ENCODE measurements at regions not wholly inside any gene's neighbourhood (a gene's known extent, or its start where the extent isn't known, plus 50 kb on each side); places are given as distances from the start of the nearest gene placed in this dataset.

- Histone ChIP-seq H4K91ac (replicated peaks; ENCODE audit: insufficient read length, low read length) (no peak overlapping the region), H3K14ac (ENCODE audit: insufficient read length) (no peak overlapping the region), H3K79me1 (ENCODE audit: low read depth, low read length) (no peaks in the 10 kb centered on the region), H3K23ac (ENCODE audit: insufficient read length) (no peak overlapping the region), H3K36me3 (ENCODE audit: control insufficient read depth in 2 of 4, insufficient read depth in 4 of 4, low read length in 3 of 4) (no peaks in the 10 kb centered on the region), H3K4me1 (replicated peaks in 1 of 4; ENCODE audit: control insufficient read depth in 3 of 4, insufficient read depth in 4 of 4, low read length in 3 of 4) (no peaks in the 10 kb centered on the region), H2AFZ (ENCODE audit: low read length) (no peak overlapping the region), H3K79me2 (ENCODE audit: control insufficient read depth in 1 of 2, insufficient read depth in 2 of 2, low read length in 2 of 2) (no peaks in the 10 kb centered on the region), H3K27me3 (replicated peaks in 1 of 4; ENCODE audit: control insufficient read depth in 3 of 4, extremely low read depth in 1 of 4, insufficient read depth in 3 of 4, low read length in 3 of 4) (no peaks in the 10 kb centered on the region), H2BK120ac (replicated peaks; ENCODE audit: low read depth, low read length) (no peak overlapping the region), H3K23me2 (ENCODE audit: low read depth, low read length) (no peaks in the 10 kb centered on the region), H4K5ac (ENCODE audit: insufficient read length, low read depth, low read length) (no peak overlapping the region), H2BK5ac (ENCODE audit: low read depth, low read length) (no peak overlapping the region), H3K18ac (ENCODE audit: extremely low read depth, low read length) (no peak overlapping the region), H4K20me1 (replicated peaks in 1 of 2; ENCODE audit: control insufficient read depth in 1 of 2, insufficient read depth in 2 of 2, low read length in 2 of 2) (no peaks in the 10 kb centered on the region), H2BK15ac (ENCODE audit: low read length) (no peak overlapping the region), H4K8ac (ENCODE audit: extremely low read depth, insufficient read depth, low read length) (no peak overlapping the region), H3K56ac (replicated peaks; ENCODE audit: insufficient read length, low read depth, low read length) (no peak overlapping the region), H3K9ac (replicated peaks in 1 of 4; ENCODE audit: extremely low read depth in 1 of 4, low read depth in 3 of 4, low read length in 3 of 4) (no peak overlapping the region), H3K9me3 (ENCODE audit: insufficient read depth in 2 of 2, low read depth in 1 of 2, low read length in 1 of 2) (no peaks in the 10 kb centered on the region), H3K4ac (replicated peaks; ENCODE audit: insufficient read length, low read depth, low read length) (no peak overlapping the region), H2BK12ac (ENCODE audit: low read depth, low read length) (no peak overlapping the region), H3K4me3 (ENCODE audit: extremely low read depth in 1 of 4, insufficient read depth in 2 of 4, low read depth in 3 of 4, low read length in 4 of 4) (no peak overlapping the region), H2AK5ac (ENCODE audit: low read depth, low read length) (no peak overlapping the region), H3K4me2 (ENCODE audit: insufficient read depth in 1 of 2, low read depth in 2 of 2, low read length in 2 of 2) (no peak overlapping the region), H3K27ac (ENCODE audit: low read depth, low read length) (no peak overlapping the region), H2BK20ac (ENCODE audit: low read length) (no peak overlapping the region)
- CTCF ChIA-PET (ENCODE audit: partially characterized antibody): interaction anchor here (2.0 kb wide), 1 partner anchor 86 kb away, joined by 4 read pairs; no protein-coding TSS in a partner anchor
- WGBS, 2 experiments (ENCODE audit: extremely low coverage in 1 of 2, insufficient coverage in 1 of 2, insufficient read length in 1 of 2, insufficient replicate concordance in 2 of 2, low coverage in 1 of 2, low lambda C conversion rate in 2 of 2, missing lambda C conversion rate in 1 of 2): 90% methylated on average over 3 of the region's 3 CpGs; no CpG with 5 or more reads in 1 of the 2 experiments
- POLR2A ChIA-PET (ENCODE audit: partially characterized antibody): no interaction called here
- no peak for FAIRE-seq
- DNase-seq (ENCODE audit: low read depth in 1 of 2, low spot score in 2 of 2): no peak
- TF ChIP-seq EZH2 (IDR thresholded peaks at IDR 0.05; ENCODE audit: low read depth, low read length, severe bottlenecking): no peak
- TF ChIP-seq NRF1 (IDR thresholded peaks at IDR 0.05; ENCODE audit: low read depth, low read length): no peak
- TF ChIP-seq, protein P1, sequence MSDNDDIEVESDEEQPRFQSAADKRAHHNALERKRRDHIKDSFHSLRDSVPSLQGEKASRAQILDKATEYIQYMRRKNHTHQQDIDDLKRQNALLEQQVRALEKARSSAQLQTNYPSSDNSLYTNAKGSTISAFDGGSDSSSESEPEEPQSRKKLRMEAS (IDR thresholded peaks at IDR 0.05): no peak
- no peak for TF ChIP-seq BACH1 (IDR thresholded peaks at IDR 0.05; ENCODE audit: low read length)
- no peak for TF ChIP-seq RAD21 (IDR thresholded peaks at IDR 0.05 in 1 of 2, conservative IDR thresholded peaks at IDR 0.05 in 1 of 2; ENCODE audit: low read depth in 2 of 2, low read length in 2 of 2)
- no peak for TF ChIP-seq CBX5 (IDR thresholded peaks at IDR 0.05; ENCODE audit: low read depth, low read length)
- no peak for TF ChIP-seq SP1 (IDR thresholded peaks at IDR 0.05; ENCODE audit: low read depth, low read length)
- no peak for TF ChIP-seq KDM4A (IDR thresholded peaks at IDR 0.05; ENCODE audit: low read depth, low read length, severe bottlenecking)
- no peak for TF ChIP-seq SAP30 (IDR thresholded peaks at IDR 0.05; ENCODE audit: insufficient read depth, insufficient replicate concordance, low read length)
Observed at GRCh38 chr21:23660560-23660959, 1946.7 kb downstream of the MRPL39 start.
